A673 (cell line): ENCODE measurements at regions not wholly inside any gene's neighbourhood (a gene's known extent, or its start where the extent isn't known, plus 50 kb on each side); places are given as distances from the start of the nearest gene placed in this dataset.

Experiments
- BruUV-seq: library from RNA; stranded (reverse); fragments of 400-500 nt; replicated peaks from 2 replicates; lab custom pipeline; 2021; lab: Mats Ljungman, UMichigan
- CTCF ChIA-PET: fragments of 300-600 bp; sonication (Branson Sonifier 250); formaldehyde crosslinking; loops from one replicate; lab custom pipeline; 2022; ENCODE audit warnings: antibody characterized with exemption; lab: Charles Lee
- POLR2A ChIA-PET: fragments of 300-600 bp; sonication (Branson Sonifier 250); formaldehyde crosslinking; loops from one replicate; lab custom pipeline; 2022; ENCODE audit warnings: antibody characterized with exemption; ENCODE audit not compliant: low non-redundant PET; lab: Charles Lee
- DNase-seq: peaks from one replicate; pipeline ENCODE4 v3.0.0-alpha.2; 2015; ENCODE audit warnings: low spot score
- H3K27ac ChIP-seq: fragments of 200-600 bp; sonication (generic); 2 replicates; pipeline ENCODE4 v1.5.1; 2016; ENCODE audit warnings: mixed run types, low read depth, mild to moderate bottlenecking, mixed read lengths, antibody characterized with exemption, low read length; ENCODE audit not compliant: poor library complexity, severe bottlenecking
- H3K27me3 ChIP-seq: fragments of 200-600 bp; sonication (generic); replicated peaks from 2 replicates; pipeline ENCODE4 v1.6.1; 2017; ENCODE audit warnings: mixed run types, low read depth, mild to moderate bottlenecking, mixed read lengths, antibody characterized with exemption, low read length; ENCODE audit not compliant: insufficient read depth, poor library complexity
- H3K36me3 ChIP-seq: fragments of 200-600 bp; sonication (generic); 2 replicates; pipeline ENCODE4 v1.6.1; 2016; ENCODE audit warnings: mixed run types, mild to moderate bottlenecking, mixed read lengths, antibody characterized with exemption, low read length; ENCODE audit not compliant: insufficient read depth, poor library complexity, severe bottlenecking
- H3K4me1 ChIP-seq: fragments of 200-600 bp; sonication (generic); 2 replicates; pipeline ENCODE4 v1.6.1; 2017; ENCODE audit warnings: mixed run types, mild to moderate bottlenecking, mixed read lengths, antibody characterized with exemption, low read length; ENCODE audit not compliant: insufficient read depth, poor library complexity, severe bottlenecking
- H3K4me3 ChIP-seq: fragments of 200-600 bp; sonication (generic); 2 replicates; pipeline ENCODE4 v1.5.1; 2016; ENCODE audit warnings: low read depth, mixed run types, mild to moderate bottlenecking, mixed read lengths, low read length; ENCODE audit not compliant: poor library complexity, severe bottlenecking
- H3K9me3 ChIP-seq: fragments of 200-600 bp; sonication (generic); 2 replicates; pipeline ENCODE4 v1.6.1; 2016; ENCODE audit warnings: mixed run types, low read depth, mild to moderate bottlenecking, mixed read lengths, antibody characterized with exemption, low read length; ENCODE audit not compliant: poor library complexity, severe bottlenecking
- CTCF ChIP-seq: fragments of 300-800, 200-600 bp; sonication (generic); conservative IDR thresholded peaks from 2 replicates; pipeline ENCODE4 v1.5.1; 2017; ENCODE audit warnings: low read depth, mild to moderate bottlenecking, antibody characterized with exemption, low read length, moderate library complexity, mixed read lengths
- EZH2 ChIP-seq: fragments of 200-600 bp; sonication (generic); IDR thresholded peaks from 2 replicates; pipeline ENCODE4 v1.6.1; 2017; ENCODE audit warnings: borderline replicate concordance, low read depth, mild to moderate bottlenecking, mixed read lengths, antibody characterized with exemption, low read length; ENCODE audit not compliant: poor library complexity, severe bottlenecking
- intact Hi-C: fragments of 100-400 bp; cut with micrococcal nuclease; formaldehyde crosslinking; loops from one replicate; pipeline ENCODE4 v1.10.0; 2022; ENCODE audit not compliant: unreplicated experiment

GRCh38 chr17:68734931-68735330 lies 133.8 kb upstream of the FAM20A start:
- ChIA-PET CTCF (no interaction called here), POLR2A (no interaction called here)
- Histone ChIP-seq H3K36me3 (no peaks in the 10 kb centered on the region), H3K27me3 (no peaks in the 10 kb centered on the region), H3K4me3 (no peak overlapping the region), H3K27ac (no peak overlapping the region), H3K4me1 (peaks cover 9% of the 10 kb centered on the region), H3K9me3 (no peaks in the 10 kb centered on the region)
- DNase-seq: no peak
- TF ChIP-seq CTCF (no peak), EZH2 (no peak)
- BruUV-seq: no TSS peak
- intact Hi-C loops: no loop called here

- CTCF ChIA-PET: no interaction called here
Measured at GRCh38 chr17:68734187-68734900, 133.2 kb upstream of the FAM20A start.

More at GRCh38 chr17:68734187-68734900, 133.2 kb upstream of the FAM20A start:
- no peak for DNase-seq
- TF ChIP-seq CTCF: no peak
- TF ChIP-seq EZH2: no peak
- POLR2A ChIA-PET: no interaction called here
- BruUV-seq: no TSS peak
- peaks cover 9% of the 10 kb centered on the region for H3K4me1 ChIP-seq
- intact Hi-C loops: no loop called here
- H3K27ac ChIP-seq: no peak overlapping the region
- no peaks in the 10 kb centered on the region for H3K36me3 ChIP-seq
- no peaks in the 10 kb centered on the region for H3K9me3 ChIP-seq
- H3K27me3 ChIP-seq: no peaks in the 10 kb centered on the region
- H3K4me3 ChIP-seq: no peak overlapping the region
